Uterus (tissue), 2 donors: ENCODE measurements at regions not wholly inside any gene's neighbourhood (a gene's known extent, or its start where the extent isn't known, plus 50 kb on each side); places are given as distances from the start of the nearest gene placed in this dataset.

Experiments
- CTCF ChIP-seq, 4 experiments: fragments of 200-600 bp in 2 of 4; fragments of 450-650 bp in 2 of 4; sonication (generic) in 2 of 4; IDR thresholded peaks; one replicate each; pipeline ENCODE4 v1.5.1; 2016 to 2019; ENCODE audit warnings: antibody characterized with exemption in 4 of 4, mild to moderate bottlenecking in 2 of 4, moderate library complexity in 1 of 4
- POLR2A ChIP-seq, 2 donors: fragments of 450-650 bp; IDR thresholded peaks; one replicate each; pipeline ENCODE4 v1.6.1; 2016; ENCODE audit warnings: antibody characterized with exemption in 2 of 2, mild to moderate bottlenecking in 1 of 2, moderate library complexity in 1 of 2

DNA sequence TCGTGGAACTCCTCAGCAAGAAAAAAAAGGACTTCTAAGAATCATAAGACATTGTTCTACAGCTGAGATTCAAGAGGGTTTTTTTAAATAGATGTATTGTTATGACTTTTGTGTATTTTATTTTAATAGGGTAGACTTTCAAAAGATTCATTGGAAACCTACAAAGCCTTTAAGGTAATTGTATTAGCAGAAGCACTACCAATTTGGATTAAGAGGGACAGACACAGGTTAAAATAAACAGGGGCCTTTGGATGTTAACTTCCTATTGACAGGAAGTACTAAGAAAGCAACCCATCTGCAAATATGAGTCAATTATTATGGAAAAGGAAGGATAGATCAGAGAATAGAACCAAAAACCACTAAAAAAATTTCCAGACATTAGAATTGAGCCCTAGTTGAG, 153.5 kb downstream of the HDGFL1 start:
- TF ChIP-seq POLR2A (IDR thresholded peaks at IDR 0.05) (no peak), CTCF (IDR thresholded peaks at IDR 0.05) (no peak)
